ENCODE measurements at regions not wholly inside any gene's neighbourhood (a gene's known extent, or its start where the extent isn't known, plus 50 kb on each side); places are given as distances from the start of the nearest gene placed in this dataset.
A peak's percentile ranks its signal among the peaks of the same experiment; 100 is the strongest.

DNA sequence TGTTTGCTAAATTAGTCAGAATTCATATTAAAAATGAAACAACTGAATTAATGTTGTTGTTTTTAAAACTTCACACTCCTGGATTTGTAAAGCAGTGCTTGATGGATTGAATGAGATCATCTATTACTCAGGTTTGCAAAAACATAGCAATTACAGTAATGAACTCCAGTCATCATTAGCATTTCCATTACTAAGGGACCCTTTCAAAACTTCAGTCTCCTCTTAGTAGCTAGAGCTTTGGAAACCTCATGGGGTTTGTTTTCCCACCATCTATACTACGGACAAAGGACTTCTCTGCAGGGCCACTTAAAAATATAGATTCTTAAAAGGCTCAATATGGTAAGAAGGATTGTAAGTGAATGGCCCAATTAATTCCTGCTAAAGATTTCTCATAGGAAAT lies 174.5 kb upstream of the PRNP start:
- intact Hi-C loops (cut with micrococcal nuclease; ENCODE audit: unreplicated experiment) (no loop called here), in situ Hi-C loops (cut with MboI) (no loop called here)
- Histone ChIP-seq H4K20me1 (ENCODE audit: control insufficient read depth, insufficient read depth) (no peaks in the 10 kb centered on the region), H3K4me2 (ENCODE audit: control insufficient read depth, insufficient read depth) (no peak overlapping the region), H3K79me2 (ENCODE audit: control insufficient read depth, insufficient read depth, low read length) (no peaks in the 10 kb centered on the region), H3K36me3 (ENCODE audit: control insufficient read depth in 2 of 2, insufficient read depth in 2 of 2, low read length in 1 of 2) (no peaks in the 10 kb centered on the region), H3K4me1 (ENCODE audit: control insufficient read depth, insufficient read depth, low read length) (no peaks in the 10 kb centered on the region), H3K9me3 (replicated peaks; ENCODE audit: control insufficient read depth, insufficient read depth, low read length) (no peaks in the 10 kb centered on the region), H3K27ac (ENCODE audit: control insufficient read depth, insufficient read depth) (no peak overlapping the region), H3K27me3 (replicated peaks in 1 of 2; ENCODE audit: control insufficient read depth in 2 of 2, insufficient read depth in 2 of 2, low read length in 1 of 2) (no peaks in the 10 kb centered on the region), H2AFZ (ENCODE audit: control insufficient read depth, low read depth, low read length) (no peak overlapping the region), H3K9ac (ENCODE audit: control insufficient read depth, insufficient read depth, low read length) (no peak overlapping the region), H3K4me3 (no peak overlapping the region)
- DNase-seq (ENCODE audit: low read depth, low spot score) (no peak), ATAC-seq (no peak), FAIRE-seq (no peak)
- ChIA-PET POLR2A (no interaction called here), RAD21 (ENCODE audit: unreplicated experiment) (no interaction called here), SMC1A (ENCODE audit: uncharacterized antibody, unreplicated experiment) (no interaction called here), CTCF (no interaction called here)
- BruUV-seq (replicated peaks): no TSS peak
- WGBS (ENCODE audit: insufficient coverage, insufficient replicate concordance, low lambda C conversion rate, missing lambda C conversion rate): 10% methylated on average over 1 of the region's 1 CpG
- TF ChIP-seq BCL3 (IDR thresholded peaks at IDR 0.05; ENCODE audit: borderline replicate concordance, insufficient read depth, low read depth, low read length, poor library complexity, severe bottlenecking): peak; percentile 12
- TF ChIP-seq, protein P1, sequence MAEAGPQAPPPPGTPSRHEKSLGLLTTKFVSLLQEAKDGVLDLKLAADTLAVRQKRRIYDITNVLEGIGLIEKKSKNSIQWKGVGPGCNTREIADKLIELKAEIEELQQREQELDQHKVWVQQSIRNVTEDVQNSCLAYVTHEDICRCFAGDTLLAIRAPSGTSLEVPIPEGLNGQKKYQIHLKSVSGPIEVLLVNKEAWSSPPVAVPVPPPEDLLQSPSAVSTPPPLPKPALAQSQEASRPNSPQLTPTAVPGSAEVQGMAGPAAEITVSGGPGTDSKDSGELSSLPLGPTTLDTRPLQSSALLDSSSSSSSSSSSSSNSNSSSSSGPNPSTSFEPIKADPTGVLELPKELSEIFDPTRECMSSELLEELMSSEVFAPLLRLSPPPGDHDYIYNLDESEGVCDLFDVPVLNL (IDR thresholded peaks at IDR 0.05; ENCODE audit: low read depth, low read length): no peak

GRCh38 chr20:4509825-4510522 lies 176.3 kb upstream of the PRNP start:
- Histone ChIP-seq H4K20me1 (ENCODE audit: control insufficient read depth, insufficient read depth) (no peaks in the 10 kb centered on the region), H3K4me2 (ENCODE audit: control insufficient read depth, insufficient read depth) (no peak overlapping the region), H3K9me3 (replicated peaks; ENCODE audit: control insufficient read depth, insufficient read depth, low read length) (no peaks in the 10 kb centered on the region), H3K36me3 (ENCODE audit: control insufficient read depth in 2 of 2, insufficient read depth in 2 of 2, low read length in 1 of 2) (no peaks in the 10 kb centered on the region), H3K27me3 (replicated peaks in 1 of 2; ENCODE audit: control insufficient read depth in 2 of 2, insufficient read depth in 2 of 2, low read length in 1 of 2) (no peaks in the 10 kb centered on the region), H3K27ac (ENCODE audit: control insufficient read depth, insufficient read depth) (no peak overlapping the region), H2AFZ (ENCODE audit: control insufficient read depth, low read depth, low read length) (no peak overlapping the region), H3K79me2 (ENCODE audit: control insufficient read depth, insufficient read depth, low read length) (no peaks in the 10 kb centered on the region), H3K4me3 (no peak overlapping the region), H3K4me1 (ENCODE audit: control insufficient read depth, insufficient read depth, low read length) (no peaks in the 10 kb centered on the region), H3K9ac (ENCODE audit: control insufficient read depth, insufficient read depth, low read length) (no peak overlapping the region)
- no peak for DNase-seq (ENCODE audit: low read depth, low spot score)
- no TSS peak for BruUV-seq (replicated peaks)
- FAIRE-seq: no peak
- ChIA-PET RAD21 (ENCODE audit: unreplicated experiment) (no interaction called here), CTCF (no interaction called here), POLR2A (no interaction called here), SMC1A (ENCODE audit: uncharacterized antibody, unreplicated experiment) (no interaction called here)
- intact Hi-C loops (cut with micrococcal nuclease; ENCODE audit: unreplicated experiment): no loop called here
- 22% methylated on average over 3 of the region's 3 CpGs for WGBS (ENCODE audit: insufficient coverage, insufficient replicate concordance, low lambda C conversion rate, missing lambda C conversion rate)
- in situ Hi-C loops (cut with MboI): no loop called here
- no peak for ATAC-seq
- TF ChIP-seq EGR1 (IDR thresholded peaks at IDR 0.05; ENCODE audit: borderline replicate concordance in 1 of 2, low read depth in 2 of 2, low read length in 2 of 2): no peak
- TF ChIP-seq ATF7 (IDR thresholded peaks at IDR 0.05; ENCODE audit: low read depth): no peak
- TF ChIP-seq BCL3 (IDR thresholded peaks at IDR 0.05; ENCODE audit: borderline replicate concordance, insufficient read depth, low read depth, low read length, poor library complexity, severe bottlenecking): no peak
- TF ChIP-seq NKRF (conservative IDR thresholded peaks at IDR 0.05): no peak
- no peak for TF ChIP-seq MTA3 (IDR thresholded peaks at IDR 0.05; ENCODE audit: borderline replicate concordance, low read length)
- no peak for TF ChIP-seq NFIC (IDR thresholded peaks at IDR 0.05; ENCODE audit: low read depth, low read length)
- TF ChIP-seq ATF3 (IDR thresholded peaks at IDR 0.05; ENCODE audit: borderline replicate concordance, extremely low read depth, low read depth, low read length): no peak
- TF ChIP-seq TAF1 (IDR thresholded peaks at IDR 0.05; ENCODE audit: borderline replicate concordance, low read depth, low read length): no peak
- no peak for TF ChIP-seq ZNF274 (IDR thresholded peaks at IDR 0.05; ENCODE audit: insufficient read depth, insufficient read length)

Measured in GM12878 (cell line).